HG03159 (cell line): ENCODE measurements at regions not wholly inside any gene's neighbourhood (a gene's known extent, or its start where the extent isn't known, plus 50 kb on each side); places are given as distances from the start of the nearest gene placed in this dataset.
"Not testable (repeated sequence)": the region's sequence is repeated elsewhere in the genome, so short reads cannot be mapped to it uniquely, and the experiment has no call there.

Experiments
- ATAC-seq: cut with Tn5 transposase; IDR thresholded peaks from one replicate; pipeline ENCODE4 v1.9.1; 2021; ENCODE audit warnings: mild to moderate bottlenecking, moderate library complexity; ENCODE audit not compliant: unreplicated experiment

DNA sequence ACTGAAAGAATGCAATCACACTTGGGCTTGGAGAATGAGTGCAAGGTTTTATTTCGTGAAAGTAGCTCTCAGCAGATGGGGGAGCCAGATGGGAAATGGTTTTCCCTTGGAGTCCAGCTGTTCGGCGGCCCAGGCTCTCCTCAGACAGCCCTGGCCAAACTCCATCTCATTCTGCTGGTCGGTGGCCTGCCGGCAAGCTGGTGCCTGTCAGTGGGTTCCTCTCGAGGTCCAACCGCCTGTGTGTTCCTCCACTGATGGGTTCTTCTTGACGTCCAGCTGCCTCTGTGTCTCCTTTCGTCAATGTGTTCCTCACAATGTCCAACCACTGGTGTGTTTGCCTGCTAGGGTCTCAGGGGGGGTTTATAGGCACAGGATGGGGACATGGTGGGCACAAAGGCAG lies 80.3 kb downstream of the POU3F4 start:
- no peak for ATAC-seq

DNA sequence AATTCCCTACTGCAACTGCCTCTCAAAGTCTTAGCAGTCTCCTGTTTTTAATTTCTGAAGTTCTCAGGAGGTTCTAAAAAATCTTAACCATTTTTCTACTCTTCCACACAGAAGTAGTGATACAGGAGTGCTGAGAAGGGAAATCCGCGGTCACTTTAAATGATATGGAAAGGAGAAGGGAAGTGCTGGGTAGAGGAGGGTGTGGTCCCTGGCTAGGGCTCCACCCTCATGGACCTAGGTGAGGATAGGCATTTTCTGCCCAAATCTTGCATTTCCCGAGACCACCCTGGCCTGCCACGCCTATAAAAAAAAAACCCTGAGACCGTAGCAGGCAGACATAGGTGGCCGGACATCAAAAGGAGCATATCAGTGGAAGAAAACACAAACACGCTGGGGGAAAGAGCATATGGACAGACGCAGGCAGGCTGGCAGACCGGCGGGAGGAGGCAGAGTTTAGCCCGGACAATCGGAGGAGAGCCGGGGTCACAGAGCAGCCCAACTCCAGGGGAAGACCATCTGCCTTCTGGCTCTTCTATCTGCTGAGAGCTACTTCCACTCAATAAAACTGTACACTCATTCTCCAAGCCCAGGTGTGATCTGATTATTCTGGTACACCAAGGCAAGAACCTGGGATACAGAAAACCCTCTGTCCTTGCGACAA lies 85.7 kb downstream of the POU3F4 start:
- ATAC-seq, result no peak

- no peak for ATAC-seq
Observed at GRCh38 chrX:83630662-83631061, 122.6 kb downstream of the POU3F4 start.

DNA sequence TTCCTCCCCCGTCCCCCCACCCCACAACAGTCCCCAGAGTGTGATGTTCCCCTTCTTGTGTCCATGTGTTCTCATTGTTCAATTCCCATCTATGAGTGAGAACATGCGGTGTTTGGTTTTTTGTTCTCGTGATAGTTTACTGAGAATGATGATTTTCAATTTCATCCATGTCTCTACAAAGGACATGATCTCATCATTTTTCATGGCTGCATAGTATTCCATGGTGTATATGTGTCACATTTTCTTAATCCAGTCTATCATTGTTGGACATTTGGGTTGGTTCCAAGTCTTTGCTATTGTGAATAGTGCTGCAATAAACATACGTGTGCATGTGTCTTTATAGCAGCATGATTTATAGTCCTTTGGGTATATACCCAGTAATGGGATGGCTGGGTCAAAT lies 141.6 kb downstream of the POU3F4 start:
- ATAC-seq, result not testable (repeated sequence)

DNA sequence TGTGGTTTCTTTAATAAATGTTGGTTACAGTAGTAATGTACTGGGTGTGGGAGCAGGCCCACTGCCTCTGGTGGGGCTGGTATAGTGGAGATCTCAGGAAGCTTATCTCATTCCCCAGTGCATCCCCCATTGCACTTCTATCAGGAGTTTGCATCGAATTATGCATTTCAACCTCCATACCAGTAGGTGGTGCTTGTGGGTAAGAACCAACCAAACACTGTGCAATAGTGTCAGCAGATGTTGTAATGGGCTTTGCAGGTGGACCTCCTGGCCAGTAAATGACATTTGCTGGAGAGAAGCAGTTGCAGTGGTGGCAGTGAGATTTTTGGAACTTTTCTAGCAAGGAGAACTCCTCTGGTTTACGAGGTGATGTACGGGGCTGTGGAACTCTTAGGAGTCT lies 150.6 kb downstream of the POU3F4 start:
- ATAC-seq, result peak; percentile 81
